Prostate gland (tissue), 2 donors: ENCODE measurements at regions not wholly inside any gene's neighbourhood (a gene's known extent, or its start where the extent isn't known, plus 50 kb on each side); places are given as distances from the start of the nearest gene placed in this dataset.

ENCODE experiments used
- CTCF ChIP-seq, 4 experiments: fragments of 200-600 bp in 2 of 4; fragments of 450-650 bp in 2 of 4; sonication (generic) in 2 of 4; IDR thresholded peaks; 1 replicate in 3 of 4; 2 replicates in 1 of 4; pipeline ENCODE4 v1.5.1; 2016 to 2019; ENCODE audit warnings: antibody characterized with exemption in 4 of 4, mild to moderate bottlenecking in 2 of 4, moderate library complexity in 2 of 4
- POLR2AphosphoS5 ChIP-seq: sonication (generic); formaldehyde crosslinking; IDR thresholded peaks from one replicate; pipeline ENCODE4 v1.6.1; 2017; ENCODE audit warnings: antibody characterized with exemption

GRCh38 chr3:177329854-177330253 is 132.6 kb upstream of the TBL1XR1 start:
- no peak for TF ChIP-seq POLR2AphosphoS5
- TF ChIP-seq CTCF (IDR thresholded peaks at IDR 0.05) = no peak
